ENCODE measurements at regions not wholly inside any gene's neighbourhood (a gene's known extent, or its start where the extent isn't known, plus 50 kb on each side); places are given as distances from the start of the nearest gene placed in this dataset.

DNA sequence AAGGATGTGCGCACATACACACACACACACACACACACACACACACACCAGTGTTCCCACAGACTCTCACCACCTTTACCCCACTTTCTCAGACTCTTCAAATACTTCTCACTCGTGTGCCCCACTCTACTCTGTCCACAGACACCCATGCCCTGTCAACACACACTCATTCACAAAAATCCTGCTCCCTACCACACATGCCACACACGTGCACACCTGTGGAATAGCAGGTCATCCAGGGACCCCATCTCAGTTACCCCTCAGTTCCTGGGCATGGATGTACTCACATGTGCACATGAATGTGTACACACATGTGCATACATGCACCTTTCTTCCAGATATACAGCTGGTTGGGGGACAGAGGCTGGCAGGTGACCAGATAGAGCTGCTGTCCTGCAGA lies 142.9 kb downstream of the EMX2 start:
- TF ChIP-seq CTCF (IDR thresholded peaks at IDR 0.05) (no peak), POLR2A (IDR thresholded peaks at IDR 0.05) (no peak)
